ENCODE measurements at regions not wholly inside any gene's neighbourhood (a gene's known extent, or its start where the extent isn't known, plus 50 kb on each side); places are given as distances from the start of the nearest gene placed in this dataset.
"Not testable (repeated sequence)": the region's sequence is repeated elsewhere in the genome, so short reads cannot be mapped to it uniquely, and the experiment has no call there.

DNA sequence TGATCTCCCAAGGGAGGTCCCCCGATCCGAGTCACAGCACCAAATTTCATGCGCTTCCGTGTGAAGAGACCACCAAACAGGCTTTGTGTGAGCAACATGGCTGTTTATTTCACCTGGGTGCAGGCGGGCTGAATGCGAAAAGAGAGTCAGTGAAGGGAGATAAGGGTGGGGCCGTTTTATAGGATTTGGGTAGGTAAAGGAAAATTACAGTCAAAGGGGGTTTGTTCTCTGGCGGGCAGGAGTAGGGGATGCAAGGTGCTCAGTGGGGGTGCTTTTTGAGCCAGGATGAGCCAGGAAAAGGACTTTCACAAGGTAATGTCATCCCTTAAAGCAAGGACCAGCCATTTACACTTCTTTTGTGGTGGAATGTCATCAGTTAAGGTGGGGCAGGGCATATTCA is 309.2 kb upstream of the PAPPA start:
- DNase-seq, result not testable (repeated sequence)

DNA sequence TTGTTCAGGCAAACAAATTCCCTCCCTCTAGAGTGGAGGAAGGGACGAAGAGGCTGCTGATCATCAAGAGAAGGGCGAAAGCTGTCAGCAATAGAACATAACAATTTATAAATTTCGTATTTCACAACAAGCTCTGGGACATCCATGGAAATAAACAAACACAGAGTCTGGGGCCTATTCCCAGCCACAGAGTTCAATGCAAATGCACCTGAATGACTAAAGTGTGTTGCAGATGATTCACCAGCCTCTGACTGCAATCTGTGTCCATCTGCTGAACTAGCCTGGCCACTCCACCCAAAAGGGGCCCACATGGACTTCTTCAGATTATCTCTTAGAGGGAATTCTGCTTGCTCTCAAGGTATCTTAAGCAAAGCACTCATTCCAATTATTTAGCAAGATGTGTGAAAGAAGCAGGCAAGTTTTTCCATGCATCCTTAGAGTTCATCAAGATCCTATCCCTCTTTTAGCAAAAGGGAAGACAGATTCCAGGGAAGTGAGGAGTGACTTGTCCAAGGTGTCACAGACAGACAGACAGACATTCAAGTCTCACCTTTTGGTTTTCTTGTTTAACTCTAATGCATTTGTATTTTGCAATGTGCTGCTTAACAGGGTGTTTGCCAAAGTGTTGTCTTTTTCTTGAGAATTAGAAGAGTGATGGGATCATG is 307.8 kb upstream of the PAPPA start:
- DNase-seq, result no peak

DNA sequence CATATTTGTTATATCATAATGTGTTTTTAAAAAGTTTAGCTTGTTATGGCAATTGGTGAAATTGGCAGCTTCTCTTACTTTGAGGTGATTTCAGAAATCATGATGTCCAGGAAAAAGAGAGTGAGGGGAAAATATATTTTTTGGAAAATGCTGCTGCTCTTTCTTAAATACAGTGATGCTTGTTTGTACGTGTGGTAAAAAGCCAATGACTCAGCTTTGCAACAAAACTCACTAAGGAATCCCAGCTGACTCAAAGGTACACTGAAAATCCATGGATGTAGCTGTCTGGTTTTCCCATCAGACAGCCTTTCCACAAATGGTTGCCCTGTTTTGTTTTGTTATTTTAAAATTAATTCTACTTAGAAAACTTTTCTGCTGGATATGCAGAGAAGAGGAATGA is 306.4 kb upstream of the PAPPA start:
- no peak for DNase-seq

DNA sequence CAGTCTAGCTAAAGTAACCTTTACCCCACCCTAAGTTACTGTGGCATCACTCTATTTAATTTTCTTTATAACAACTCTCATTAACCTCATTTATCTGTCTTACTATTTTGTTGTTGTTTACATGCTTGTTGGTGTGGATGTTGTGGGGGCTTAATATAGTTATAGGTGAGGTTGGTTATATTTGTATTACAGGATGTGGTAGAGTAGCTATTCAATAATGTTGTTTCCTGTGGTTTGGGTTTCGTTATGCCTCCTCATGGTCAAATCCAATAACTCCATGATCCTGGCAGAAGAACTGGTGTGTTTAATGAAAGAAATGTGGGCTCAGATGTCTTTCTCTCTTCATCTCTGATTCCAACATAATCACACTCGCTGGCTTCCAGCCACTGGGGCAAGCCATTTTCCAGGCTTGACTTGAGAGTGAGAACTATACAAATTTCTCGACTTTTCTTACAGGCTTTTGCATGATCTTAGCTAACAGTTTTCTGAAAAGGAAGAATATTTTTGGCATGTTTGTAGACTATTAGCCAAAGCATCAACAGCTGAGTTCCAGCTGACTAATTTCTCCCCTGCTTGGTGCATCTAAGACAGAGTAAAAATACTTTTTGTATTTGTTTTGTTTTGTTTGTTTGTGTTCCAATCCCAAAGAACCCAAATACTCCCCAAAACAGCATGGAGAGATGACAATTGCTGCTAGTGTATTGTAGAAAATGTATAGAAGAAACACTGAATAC is 303.7 kb upstream of the PAPPA start:
- no peak for DNase-seq

DNA sequence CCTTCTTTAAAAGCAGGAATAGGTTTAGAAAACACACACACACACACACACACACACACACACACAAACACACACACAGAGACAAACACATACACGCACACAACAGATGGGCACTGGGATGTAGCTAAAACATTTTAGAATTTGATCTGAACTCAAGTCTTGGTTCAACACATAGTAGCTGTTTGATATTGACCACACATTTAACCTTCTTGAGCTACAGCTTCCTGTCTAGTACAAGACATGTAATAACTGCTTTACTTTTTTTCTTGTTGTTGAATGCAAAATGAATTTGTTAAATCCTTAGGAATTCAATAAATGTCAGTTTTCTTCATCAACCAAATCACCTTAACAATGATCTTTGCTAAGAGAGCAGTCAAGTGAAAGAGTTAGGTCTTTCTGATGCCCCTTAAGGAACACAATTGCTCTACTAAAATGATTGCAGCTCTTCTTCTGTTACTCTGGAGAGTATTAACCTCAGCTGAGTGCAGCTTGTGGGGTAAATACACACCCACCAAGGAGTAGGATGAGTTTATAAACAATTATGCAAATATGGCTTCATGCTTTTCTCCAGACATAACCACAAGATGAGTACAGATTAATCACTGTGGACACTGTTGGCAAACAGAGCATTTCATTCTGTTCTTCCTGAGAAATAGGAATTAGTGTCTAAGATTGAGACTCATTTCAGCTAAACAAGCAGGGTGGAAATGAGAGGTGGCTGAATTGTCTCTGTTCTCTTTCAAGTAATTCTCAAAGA is 302.9 kb upstream of the PAPPA start:
- DNase-seq, result no peak

DNA sequence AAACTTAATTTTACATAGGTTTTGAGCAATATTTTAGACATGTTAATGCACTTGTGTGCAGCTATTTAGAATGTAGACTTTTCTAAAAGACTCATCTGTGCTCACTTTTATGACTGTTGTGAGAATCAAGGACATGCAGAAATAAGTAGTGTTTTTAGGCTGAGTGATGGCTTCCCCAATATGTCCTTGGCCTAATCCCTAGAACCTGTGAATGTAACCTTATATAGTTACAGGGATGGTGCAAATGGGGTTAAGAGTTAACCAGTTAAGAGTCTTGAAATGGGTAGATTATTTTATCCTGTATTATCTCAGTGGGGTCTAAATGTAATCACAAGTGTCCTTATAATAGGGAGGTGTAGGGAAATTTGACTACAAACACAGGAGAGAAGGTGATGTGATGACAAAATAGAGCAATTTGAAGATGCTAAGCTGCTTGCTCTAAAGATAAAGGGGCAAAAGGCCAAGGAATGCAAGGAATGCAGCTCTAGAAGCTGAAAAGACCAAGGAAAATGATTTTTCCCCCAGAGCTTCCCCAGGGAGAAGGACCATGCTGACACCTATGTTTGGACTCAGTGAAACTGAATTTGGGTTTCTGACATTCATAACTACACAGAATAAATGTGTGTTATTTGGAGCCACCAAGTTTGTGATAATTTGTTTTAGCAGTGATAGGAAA is 298.0 kb upstream of the PAPPA start:
- no peak for DNase-seq

DNA sequence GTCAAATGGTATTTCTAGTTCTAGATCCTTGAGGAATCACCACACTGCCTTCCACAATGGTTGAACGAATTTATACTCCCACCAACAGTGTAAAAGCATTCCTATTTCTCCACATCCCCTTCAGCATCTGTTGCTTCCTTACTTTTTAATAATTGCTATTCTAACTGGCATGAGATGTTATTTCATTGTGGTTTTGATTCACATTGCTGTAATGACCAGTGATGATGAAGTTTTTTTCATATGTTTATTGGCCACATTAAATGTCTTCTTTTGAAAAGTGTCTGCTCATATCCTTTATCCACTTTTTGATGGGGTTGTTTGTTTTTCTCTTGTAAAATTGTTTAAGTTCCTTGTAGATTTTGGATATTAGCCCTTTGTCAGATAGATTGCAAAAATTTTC is 295.2 kb upstream of the PAPPA start:
- not testable (repeated sequence) for DNase-seq

DNA sequence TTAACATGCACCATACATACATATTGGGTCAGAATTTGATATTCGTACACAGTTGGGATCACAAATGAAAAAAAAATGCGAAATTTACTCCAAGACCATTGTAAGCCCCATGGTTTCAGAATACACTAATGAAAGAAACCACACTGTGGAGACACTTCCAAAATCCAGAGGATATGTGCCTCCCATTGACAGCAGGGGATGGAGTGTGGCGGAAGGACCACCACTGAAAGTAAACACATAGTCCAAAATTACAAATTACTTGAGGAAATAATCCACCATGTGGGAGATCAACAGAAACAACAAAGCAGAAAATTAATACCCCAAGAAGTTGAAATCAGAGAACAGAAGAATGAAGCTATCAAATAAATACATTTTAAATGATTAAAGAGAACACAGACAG is 291.6 kb upstream of the PAPPA start:
- DNase-seq, result no peak

DNA sequence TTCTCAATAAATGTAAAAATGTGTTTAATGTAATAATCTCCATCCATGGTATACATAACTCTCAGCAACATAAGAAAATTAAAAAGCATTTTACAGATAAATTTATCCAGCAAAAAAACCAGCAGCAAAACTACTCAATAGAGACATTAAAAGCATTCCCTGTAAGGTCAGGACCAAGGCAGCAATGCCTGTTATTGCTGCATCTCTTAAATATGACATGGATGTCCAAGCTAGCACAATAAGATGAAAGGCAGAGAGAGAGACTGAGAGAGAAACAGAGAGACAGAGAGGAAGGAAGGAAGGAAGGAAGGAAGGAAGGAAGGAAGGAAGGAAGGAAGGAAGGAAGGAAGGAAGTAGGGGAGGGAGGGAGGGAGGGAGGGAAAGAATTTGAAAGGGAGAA is 289.0 kb upstream of the PAPPA start:
- no peak for DNase-seq

DNA sequence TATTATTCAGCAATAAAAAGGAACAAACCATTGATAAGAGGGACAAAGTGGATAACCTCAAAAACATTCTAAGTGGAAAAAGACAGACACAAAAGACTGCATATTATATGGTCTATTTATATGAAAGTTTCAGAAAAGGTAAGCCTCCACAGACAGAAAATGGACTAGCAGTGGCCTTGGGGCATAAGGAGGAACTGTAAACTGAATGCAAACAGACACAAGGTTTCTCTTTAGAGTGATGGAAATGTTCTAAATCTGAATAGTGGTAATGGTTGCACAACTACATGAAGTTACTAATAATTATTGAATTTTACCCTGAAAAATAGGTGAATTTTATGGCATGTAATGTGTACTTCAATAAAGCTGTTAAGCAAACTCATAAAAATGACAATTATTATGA is 286.3 kb upstream of the PAPPA start:
- no peak for DNase-seq

DNA sequence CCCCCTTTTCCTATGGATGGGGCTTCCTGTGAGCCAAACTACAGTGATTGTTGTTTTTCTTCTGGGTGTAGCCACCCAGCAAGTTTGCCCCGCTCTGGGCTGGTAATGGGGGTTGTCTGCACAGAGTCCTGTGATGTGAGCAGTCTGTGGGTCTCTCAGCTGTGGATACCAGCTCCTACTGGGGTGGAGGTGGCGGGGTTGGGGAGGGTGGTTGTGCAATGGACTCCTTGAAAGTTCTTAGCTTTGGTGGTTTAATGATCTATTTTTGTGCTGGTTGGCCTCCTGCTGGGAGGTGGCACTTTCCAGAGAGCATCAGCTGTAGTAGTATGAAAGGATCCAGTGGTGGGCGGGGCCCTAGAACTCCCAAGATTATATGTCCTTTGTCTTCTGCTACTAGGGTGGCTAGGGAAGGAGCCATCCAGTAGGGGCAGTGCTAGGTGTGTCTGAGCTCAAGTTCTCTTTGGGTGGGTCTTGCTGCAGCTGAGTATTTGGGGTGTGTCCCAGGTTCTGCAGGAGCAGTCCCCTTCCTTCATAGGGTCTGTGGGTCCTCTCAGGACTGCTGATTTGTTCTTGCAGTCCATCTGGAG is 275.6 kb upstream of the PAPPA start:
- DNase-seq, result no peak

DNA sequence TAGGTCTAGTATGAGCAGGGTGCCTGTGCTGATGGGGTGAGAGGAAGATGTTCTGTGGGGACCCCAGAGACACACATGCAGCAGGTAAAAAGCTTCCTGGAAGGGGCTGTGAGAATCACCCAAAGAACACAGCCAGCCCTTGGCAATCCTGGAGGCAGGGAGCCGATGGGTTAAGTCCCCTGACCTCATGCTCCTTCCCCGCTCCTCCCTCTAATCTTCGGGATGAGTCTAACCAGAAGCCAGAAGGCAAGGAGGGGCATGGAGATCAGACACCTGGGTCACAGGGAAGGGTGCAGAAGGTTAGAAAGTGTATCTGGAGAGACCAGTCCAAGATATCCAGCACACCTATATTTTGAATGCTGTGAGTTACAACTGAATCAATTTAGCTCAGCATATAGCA is 274.1 kb upstream of the PAPPA start:
- no peak for DNase-seq

DNA sequence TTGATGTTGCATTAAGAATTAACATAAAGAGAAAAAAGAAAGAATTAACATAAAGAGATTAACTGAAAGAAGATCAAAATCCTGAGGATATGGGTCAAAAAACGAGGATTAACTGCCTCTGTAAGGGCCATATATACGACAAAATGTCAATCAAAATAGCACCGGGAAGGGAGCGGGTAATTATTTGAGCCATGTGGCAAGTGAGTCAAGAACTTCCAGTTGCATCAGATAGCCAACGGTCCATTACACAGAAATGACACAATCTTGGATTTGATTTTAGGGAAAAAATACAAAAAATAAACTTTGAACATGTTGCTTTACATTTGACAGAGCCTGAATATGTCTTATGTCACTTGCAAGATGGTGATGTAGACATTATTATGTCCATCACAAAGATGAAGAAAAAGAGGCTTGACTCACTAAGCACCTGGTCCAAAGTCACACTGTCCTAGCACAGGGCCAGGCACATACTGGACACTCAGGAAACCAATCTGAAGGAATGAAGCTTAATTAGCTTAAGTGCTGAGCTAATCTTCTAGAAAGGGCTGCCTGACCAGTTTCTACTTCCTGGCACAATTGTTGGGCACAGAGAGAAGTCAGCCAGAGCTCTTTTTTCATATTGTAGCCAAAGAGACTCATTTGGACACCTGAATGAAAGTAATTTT is 273.2 kb upstream of the PAPPA start:
- DNase-seq, result no peak

DNA sequence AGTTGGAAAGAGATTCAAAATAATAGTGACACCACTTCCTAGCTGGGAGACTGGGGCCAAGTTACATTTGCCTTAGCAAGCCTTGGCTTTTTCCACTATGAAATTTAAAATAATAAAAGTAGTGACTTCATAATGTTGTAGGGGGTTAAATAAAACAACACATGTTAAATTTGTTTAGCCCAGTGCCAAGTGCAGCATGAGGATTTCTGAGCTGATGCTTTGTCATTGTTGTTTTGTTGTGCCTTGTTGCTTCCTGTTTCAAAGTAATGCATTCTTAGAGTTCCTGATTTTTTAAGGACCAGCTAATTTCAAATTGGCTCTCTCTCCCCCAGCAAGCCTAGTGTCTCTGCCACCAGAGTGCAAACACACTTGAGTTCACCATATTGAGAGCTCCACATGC is 270.7 kb upstream of the PAPPA start:
- no peak for DNase-seq

DNA sequence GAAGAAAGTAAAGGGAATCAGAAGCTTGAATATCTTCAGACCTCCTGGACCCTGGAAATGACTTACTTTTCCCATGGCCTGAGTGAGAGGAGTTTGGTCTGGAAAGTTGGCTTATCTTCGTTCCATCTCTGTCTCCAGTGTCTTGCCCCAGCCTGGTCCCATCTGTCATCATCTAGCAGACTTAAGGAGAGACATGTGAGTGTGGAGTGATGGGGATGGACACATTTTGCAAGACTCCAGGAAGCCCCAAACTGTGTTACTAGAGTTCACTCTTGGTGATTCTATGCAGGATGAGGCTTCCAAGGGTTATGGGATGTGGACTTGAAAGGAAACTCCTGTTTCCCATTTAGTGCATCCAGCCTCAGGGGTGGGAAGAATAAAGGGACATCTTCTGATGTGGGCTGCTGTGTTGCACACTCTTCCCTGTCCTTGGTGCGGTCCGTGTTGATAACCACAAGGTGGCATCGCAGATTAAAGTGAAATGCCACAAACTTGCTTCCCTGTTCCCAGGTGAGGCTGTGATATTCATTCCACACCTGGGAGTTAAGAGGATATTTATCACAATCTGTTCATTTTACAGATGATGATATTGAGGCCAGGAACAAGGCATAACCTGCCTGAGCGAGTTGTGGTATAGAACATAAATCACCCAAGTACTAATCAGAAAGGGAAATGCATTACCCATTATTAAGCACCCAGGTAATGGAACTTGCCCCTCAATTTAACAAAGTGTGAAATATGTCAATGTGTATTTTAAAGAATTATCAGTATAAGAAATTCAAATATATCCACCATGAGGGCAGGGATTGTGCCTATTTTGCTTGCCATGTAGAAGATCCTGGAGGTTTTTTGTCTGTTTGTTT is 269.9 kb upstream of the PAPPA start:
- no peak for DNase-seq

DNA sequence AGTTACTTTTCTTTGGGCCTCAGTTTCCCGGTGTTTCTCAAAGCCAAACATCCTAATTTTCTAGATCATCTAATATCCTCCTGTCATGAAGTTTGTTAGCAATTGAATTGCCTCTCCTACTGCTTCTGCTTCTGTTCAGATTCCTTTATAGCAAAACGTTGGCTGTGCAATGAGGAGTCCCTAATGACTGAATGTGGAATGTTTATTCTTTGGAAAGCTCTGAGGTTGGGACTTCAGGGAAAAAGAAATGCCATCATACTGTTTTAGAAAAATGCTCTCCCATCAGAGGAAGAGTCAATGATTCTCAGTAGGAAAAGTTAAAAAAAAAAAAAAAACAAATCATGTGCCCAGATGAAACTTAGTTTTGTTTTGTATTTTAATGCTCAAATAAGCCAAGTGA is 268.7 kb upstream of the PAPPA start:
- DNase-seq, result no peak

DNA sequence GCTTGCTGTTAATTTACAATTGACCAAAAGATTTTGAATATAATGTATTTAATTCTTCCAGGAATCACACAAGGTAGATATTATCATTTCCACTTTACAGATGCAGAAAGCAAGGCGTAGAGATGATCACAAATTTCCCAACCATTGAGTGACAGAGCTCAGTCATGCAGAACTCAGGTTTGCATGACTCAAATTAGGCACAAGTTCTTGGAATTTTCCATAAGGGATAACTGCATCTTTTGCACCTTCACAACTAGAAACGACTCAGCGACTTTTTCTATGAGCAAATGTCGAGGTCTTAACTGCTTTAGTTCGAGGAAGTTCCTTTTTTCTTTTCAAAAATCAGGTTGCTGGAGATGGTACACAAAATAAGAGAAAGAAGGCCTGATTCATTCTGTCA is 265.5 kb upstream of the PAPPA start:
- no peak for DNase-seq

DNA sequence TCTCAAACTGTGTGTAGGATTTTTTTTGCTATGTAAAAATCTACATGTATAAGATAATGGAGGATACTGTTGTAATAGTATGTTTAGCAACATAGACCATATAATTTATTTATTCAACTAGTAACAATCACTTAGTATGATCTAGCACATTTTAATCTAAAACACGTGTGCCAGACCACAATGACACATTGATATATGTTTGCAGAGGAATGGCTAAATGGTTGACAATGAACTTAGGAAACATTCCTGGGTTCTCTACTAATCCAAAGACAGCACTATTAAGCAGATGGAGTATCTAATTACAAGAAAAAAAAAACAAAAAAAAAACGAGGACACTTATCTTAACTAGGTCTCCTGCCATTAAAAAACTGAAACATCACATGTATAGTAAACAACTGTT is 261.7 kb upstream of the PAPPA start:
- no peak for DNase-seq

DNA sequence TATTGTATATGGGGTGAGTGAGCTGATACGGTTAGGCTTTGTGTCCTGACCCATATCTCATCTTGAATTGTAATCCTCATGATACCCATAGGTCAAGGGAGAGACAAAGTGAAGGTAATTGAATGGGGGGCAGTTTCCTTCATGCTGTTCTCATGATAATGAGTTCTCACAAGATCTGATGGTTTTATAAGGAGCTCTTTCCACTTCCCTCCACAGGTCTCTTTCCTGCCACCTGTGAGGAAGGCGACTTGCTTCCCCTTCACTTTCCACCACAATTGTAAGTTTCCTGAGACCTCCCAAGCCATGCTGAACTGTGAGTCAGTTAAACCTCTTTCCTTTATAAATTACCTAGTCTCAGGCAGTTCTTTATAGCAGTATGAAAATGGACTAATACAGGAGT is 255.1 kb upstream of the PAPPA start:
- DNase-seq, result not testable (repeated sequence)

DNA sequence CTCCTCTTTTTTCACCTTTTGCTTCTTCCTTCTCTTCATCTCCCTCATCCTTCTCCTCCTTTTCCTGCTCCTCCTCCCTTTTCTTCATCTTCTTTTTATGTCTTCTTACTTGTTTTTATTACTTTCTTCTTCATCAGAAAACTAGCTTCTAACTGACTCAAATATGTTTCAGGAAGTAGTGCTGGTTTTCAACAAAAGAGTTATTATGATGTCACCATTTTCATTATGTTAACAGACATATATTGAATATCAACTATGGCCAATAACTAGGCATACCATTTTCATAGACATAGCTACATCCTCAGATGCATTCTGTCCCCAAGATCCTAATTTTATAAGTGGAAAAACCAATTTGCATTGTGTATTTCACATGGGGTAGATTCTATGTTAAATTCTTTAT is 252.9 kb upstream of the PAPPA start:
- DNase-seq, result no peak

DNA sequence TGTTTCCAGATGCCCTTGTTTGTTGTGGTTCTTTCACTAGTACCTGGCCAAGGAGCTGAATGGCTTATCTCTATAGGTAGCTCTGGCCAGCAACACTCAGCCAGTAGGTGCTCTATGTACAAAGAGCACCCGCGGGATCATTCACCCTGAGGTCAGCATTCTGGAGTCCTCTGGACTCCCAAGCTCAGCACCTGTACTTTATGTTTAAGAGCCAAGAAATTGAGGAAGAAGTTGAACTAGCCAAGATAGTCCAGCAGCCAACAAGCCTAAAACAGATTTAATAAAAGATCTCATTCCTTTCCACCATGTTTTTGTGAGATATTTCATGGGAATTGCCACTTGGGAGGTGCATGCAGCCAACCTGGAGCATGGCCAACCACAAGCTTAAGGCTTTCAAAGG is 242.6 kb upstream of the PAPPA start:
- DNase-seq, result no peak

DNA sequence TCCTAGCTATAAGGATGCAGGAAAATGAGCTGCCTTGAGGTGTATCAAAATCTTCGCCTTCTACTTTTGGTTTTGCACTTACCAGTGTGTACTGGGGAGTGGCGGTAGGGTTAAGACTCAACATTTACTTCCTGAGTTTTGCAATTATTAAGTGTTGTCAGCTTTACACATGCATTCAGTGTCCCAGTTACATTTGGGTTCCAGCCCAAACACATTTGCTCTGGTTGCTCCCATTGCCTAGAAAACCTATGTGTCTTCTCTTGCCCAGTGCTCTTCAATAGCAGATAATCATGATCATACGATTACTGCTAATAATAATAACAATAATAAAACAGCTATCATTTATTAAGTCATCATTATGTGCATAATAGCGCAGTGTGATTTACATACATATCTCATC is 241.5 kb upstream of the PAPPA start:
- no peak for DNase-seq

Measured in NCI-H1694 treated with DMSO at 0.1 percent for 48 hours (cell line).